ENCODE measurements at regions not wholly inside any gene's neighbourhood (a gene's known extent, or its start where the extent isn't known, plus 50 kb on each side); places are given as distances from the start of the nearest gene placed in this dataset.

GRCh38 chrX:8105531-8105930 is 65.5 kb downstream of the VCX2 start:
- no peak overlapping the region for H3K4me3 ChIP-seq (ENCODE audit: low read depth, low read length)
- no peak for TF ChIP-seq CTCF (IDR thresholded peaks at IDR 0.05; ENCODE audit: low read depth, low read length, missing control alignments)
- DNase-seq (ENCODE audit: low read depth), result no peak

GRCh38 chrX:8103655-8104054 is 67.4 kb downstream of the VCX2 start:
- no peak for DNase-seq (ENCODE audit: low read depth)
- no peak for TF ChIP-seq CTCF (IDR thresholded peaks at IDR 0.05; ENCODE audit: low read depth, low read length, missing control alignments)
- no peak overlapping the region for H3K4me3 ChIP-seq (ENCODE audit: low read depth, low read length)

- TF ChIP-seq CTCF (IDR thresholded peaks at IDR 0.05; ENCODE audit: low read depth, low read length, missing control alignments), result no peak
- DNase-seq (ENCODE audit: low read depth), result no peak
- no peak overlapping the region for H3K4me3 ChIP-seq (ENCODE audit: low read depth, low read length)
These were observed 79.6 kb downstream of the VCX2 start for GRCh38 chrX:8091510-8091909.

- DNase-seq (ENCODE audit: low read depth), result no peak
- H3K4me3 ChIP-seq (ENCODE audit: low read depth, low read length), result no peak overlapping the region
- no peak for TF ChIP-seq CTCF (IDR thresholded peaks at IDR 0.05; ENCODE audit: low read depth, low read length, missing control alignments)
These were observed 80.2 kb downstream of the VCX2 start for GRCh38 chrX:8090906-8091305.

- TF ChIP-seq CTCF (IDR thresholded peaks at IDR 0.05; ENCODE audit: low read depth, low read length, missing control alignments), result no peak
- H3K4me3 ChIP-seq (ENCODE audit: low read depth, low read length), result no peak overlapping the region
- DNase-seq (ENCODE audit: low read depth), result no peak
These were observed 80.6 kb downstream of the VCX2 start for GRCh38 chrX:8090482-8090881.

- no peak for DNase-seq (ENCODE audit: low read depth)
- no peak for TF ChIP-seq CTCF (IDR thresholded peaks at IDR 0.05; ENCODE audit: low read depth, low read length, missing control alignments)
- H3K4me3 ChIP-seq (ENCODE audit: low read depth, low read length), result no peak overlapping the region
These were observed 81.9 kb downstream of the VCX2 start for GRCh38 chrX:8089141-8089540.

- no peak for DNase-seq (ENCODE audit: low read depth)
- TF ChIP-seq CTCF (IDR thresholded peaks at IDR 0.05; ENCODE audit: low read depth, low read length, missing control alignments), result no peak
- H3K4me3 ChIP-seq (ENCODE audit: low read depth, low read length), result no peak overlapping the region
These were observed 87.1 kb downstream of the VCX2 start for GRCh38 chrX:8084006-8084405.

Measured in GM12864 (cell line).